K562 (cell line): ENCODE measurements at regions not wholly inside any gene's neighbourhood (a gene's known extent, or its start where the extent isn't known, plus 50 kb on each side); places are given as distances from the start of the nearest gene placed in this dataset.

Source experiments
- MTA2 ChIP-seq: fragments of 450-650 bp; IDR thresholded peaks from 2 replicates; pipeline ENCODE4 v1.6.1; 2016; ENCODE audit warnings: low read depth
- MXI1 ChIP-seq: IDR thresholded peaks from 2 replicates; pipeline ENCODE4 v1.6.1; 2011; ENCODE audit warnings: low read depth, mild to moderate bottlenecking, improper control_type of control experiment, low read length
- POLR2A ChIP-seq: fragments of 450-650 bp; conservative IDR thresholded peaks from 2 replicates; pipeline ENCODE4 v1.6.1; 2016
- POLR2AphosphoS5 ChIP-seq: IDR thresholded peaks from 2 replicates; pipeline ENCODE4 v1.6.1; 2011; ENCODE audit warnings: mild to moderate bottlenecking, low read depth, low read length, moderate library complexity; ENCODE audit not compliant: control insufficient read depth, insufficient read depth
- RAD21 ChIP-seq, 2 experiments: fragments of 250-450 bp in 1 of 2; fragments of 450-650 bp in 1 of 2; sonication (Bioruptor Pico) in 1 of 2; formaldehyde crosslinking in 1 of 2; IDR thresholded peaks in 1 of 2; conservative IDR thresholded peaks in 1 of 2; 2 replicates each; pipeline versions ENCODE4 v1.4.0 to v1.8.0; 2020 to 2022; ENCODE audit warnings: mild to moderate bottlenecking in 2 of 2, moderate library complexity in 1 of 2
- RAD51 ChIP-seq: fragments of 450-650 bp; IDR thresholded peaks from 2 replicates; pipeline ENCODE4 v1.7.1; 2016; ENCODE audit warnings: low read depth, mild to moderate bottlenecking, borderline replicate concordance
- YY1 ChIP-seq, 3 experiments: IDR thresholded peaks; 2 replicates each; pipeline ENCODE4 v1.6.1; 2011; ENCODE audit warnings: low read length in 2 of 3, mild to moderate bottlenecking in 2 of 3, moderate library complexity in 2 of 3, borderline replicate concordance in 1 of 3, control low read depth in 1 of 3, low read depth in 1 of 3; ENCODE audit not compliant: insufficient read depth in 3 of 3, insufficient replicate concordance in 2 of 3, control insufficient read depth in 1 of 3, insufficient read length in 1 of 3; ENCODE audit errors: extremely low read depth in 1 of 3
- TF ChIP-seq, protein P1 (sequence below): fragments of 450-650 bp; IDR thresholded peaks from 2 replicates; pipeline ENCODE4 v1.6.1; 2016; ENCODE audit warnings: low read depth
- TF ChIP-seq, protein P2 (sequence below), 2 experiments: fragments of 450-650 bp; formaldehyde crosslinking in 1 of 2; IDR thresholded peaks; 2 replicates each; pipeline versions ENCODE4 v1.4.0 to v1.6.1; 2014 to 2020; ENCODE audit warnings: mild to moderate bottlenecking in 2 of 2, borderline replicate concordance in 1 of 2, low read depth in 1 of 2

DNA sequence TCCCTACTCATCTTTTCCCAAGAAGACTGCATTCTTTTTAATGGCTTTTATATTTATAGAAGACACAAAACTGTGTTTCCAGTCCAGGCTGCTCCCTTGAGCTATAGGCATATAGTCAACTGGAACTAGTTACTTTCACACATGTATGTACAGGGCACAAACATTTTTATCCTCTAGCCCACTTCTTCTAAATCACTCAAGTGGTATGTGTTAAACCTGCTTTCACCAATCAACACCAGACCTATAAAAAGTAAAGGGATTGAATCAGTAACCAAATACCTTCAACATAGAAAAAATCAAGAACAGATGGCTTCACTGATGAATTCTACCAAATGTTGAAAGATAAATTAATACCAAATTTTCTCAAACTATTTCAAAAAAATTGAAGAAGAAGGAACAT, 584.2 kb upstream of the SLITRK1 start:
- no peak for TF ChIP-seq POLR2A
- no peak for TF ChIP-seq RAD51
- TF ChIP-seq YY1 (IDR thresholded peaks at IDR 0.05; ENCODE audit: borderline replicate concordance in 1 of 3, control insufficient read depth in 1 of 3, extremely low read depth in 1 of 3, insufficient read depth in 3 of 3, insufficient read length in 1 of 3, insufficient replicate concordance in 2 of 3, low read depth in 1 of 3, low read length in 2 of 3), result no peak
- TF ChIP-seq, protein P1, sequence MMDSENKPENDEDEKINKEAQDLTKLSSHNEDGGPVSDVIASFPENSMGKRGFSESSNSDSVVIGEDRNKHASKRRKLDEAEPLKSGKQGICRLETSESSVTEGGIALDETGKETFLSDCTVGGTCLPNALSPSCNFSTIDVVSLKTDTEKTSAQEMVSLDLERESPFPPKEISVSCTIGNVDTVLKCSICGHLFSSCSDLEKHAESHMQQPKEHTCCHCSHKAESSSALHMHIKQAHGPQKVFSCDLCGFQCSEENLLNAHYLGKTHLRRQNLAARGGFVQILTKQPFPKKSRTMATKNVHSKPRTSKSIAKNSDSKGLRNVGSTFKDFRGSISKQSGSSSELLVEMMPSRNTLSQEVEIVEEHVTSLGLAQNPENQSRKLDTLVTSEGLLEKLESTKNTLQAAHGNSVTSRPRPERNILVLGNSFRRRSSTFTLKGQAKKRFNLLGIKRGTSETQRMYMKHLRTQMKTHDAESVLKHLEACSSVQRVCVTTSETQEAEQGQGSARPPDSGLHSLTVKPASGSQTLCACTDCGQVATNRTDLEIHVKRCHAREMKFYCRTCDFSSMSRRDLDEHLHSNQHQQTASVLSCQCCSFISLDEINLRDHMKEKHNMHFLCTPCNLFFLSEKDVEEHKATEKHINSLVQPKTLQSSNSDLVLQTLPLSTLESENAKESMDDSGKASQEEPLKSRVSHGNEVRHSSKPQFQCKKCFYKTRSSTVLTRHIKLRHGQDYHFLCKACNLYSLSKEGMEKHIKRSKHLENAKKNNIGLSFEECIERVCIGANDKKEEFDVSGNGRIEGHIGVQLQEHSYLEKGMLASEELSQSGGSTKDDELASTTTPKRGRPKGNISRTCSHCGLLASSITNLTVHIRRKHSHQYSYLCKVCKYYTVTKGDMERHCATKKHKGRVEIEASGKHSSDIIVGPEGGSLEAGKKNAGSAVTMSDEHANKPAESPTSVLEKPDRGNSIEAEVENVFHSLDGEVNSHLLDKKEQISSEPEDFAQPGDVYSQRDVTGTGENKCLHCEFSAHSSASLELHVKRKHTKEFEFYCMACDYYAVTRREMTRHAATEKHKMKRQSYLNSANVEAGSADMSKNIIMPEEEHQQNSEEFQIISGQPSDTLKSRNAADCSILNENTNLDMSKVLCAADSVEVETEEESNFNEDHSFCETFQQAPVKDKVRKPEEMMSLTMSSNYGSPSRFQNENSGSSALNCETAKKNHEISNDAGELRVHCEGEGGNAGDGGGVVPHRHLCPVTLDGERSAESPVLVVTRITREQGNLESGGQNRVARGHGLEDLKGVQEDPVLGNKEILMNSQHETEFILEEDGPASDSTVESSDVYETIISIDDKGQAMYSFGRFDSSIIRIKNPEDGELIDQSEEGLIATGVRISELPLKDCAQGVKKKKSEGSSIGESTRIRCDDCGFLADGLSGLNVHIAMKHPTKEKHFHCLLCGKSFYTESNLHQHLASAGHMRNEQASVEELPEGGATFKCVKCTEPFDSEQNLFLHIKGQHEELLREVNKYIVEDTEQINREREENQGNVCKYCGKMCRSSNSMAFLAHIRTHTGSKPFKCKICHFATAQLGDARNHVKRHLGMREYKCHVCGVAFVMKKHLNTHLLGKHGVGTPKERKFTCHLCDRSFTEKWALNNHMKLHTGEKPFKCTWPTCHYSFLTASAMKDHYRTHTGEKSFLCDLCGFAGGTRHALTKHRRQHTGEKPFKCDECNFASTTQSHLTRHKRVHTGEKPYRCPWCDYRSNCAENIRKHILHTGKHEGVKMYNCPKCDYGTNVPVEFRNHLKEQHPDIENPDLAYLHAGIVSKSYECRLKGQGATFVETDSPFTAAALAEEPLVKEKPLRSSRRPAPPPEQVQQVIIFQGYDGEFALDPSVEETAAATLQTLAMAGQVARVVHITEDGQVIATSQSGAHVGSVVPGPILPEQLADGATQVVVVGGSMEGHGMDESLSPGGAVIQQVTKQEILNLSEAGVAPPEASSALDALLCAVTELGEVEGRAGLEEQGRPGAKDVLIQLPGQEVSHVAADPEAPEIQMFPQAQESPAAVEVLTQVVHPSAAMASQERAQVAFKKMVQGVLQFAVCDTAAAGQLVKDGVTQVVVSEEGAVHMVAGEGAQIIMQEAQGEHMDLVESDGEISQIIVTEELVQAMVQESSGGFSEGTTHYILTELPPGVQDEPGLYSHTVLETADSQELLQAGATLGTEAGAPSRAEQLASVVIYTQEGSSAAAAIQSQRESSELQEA, result no peak
- TF ChIP-seq, protein P2, sequence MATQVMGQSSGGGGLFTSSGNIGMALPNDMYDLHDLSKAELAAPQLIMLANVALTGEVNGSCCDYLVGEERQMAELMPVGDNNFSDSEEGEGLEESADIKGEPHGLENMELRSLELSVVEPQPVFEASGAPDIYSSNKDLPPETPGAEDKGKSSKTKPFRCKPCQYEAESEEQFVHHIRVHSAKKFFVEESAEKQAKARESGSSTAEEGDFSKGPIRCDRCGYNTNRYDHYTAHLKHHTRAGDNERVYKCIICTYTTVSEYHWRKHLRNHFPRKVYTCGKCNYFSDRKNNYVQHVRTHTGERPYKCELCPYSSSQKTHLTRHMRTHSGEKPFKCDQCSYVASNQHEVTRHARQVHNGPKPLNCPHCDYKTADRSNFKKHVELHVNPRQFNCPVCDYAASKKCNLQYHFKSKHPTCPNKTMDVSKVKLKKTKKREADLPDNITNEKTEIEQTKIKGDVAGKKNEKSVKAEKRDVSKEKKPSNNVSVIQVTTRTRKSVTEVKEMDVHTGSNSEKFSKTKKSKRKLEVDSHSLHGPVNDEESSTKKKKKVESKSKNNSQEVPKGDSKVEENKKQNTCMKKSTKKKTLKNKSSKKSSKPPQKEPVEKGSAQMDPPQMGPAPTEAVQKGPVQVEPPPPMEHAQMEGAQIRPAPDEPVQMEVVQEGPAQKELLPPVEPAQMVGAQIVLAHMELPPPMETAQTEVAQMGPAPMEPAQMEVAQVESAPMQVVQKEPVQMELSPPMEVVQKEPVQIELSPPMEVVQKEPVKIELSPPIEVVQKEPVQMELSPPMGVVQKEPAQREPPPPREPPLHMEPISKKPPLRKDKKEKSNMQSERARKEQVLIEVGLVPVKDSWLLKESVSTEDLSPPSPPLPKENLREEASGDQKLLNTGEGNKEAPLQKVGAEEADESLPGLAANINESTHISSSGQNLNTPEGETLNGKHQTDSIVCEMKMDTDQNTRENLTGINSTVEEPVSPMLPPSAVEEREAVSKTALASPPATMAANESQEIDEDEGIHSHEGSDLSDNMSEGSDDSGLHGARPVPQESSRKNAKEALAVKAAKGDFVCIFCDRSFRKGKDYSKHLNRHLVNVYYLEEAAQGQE (IDR thresholded peaks at IDR 0.05; ENCODE audit: borderline replicate concordance), result no peak
- TF ChIP-seq, protein P2 (CRISPR knock-in tag; IDR thresholded peaks at IDR 0.05; ENCODE audit: low read depth), result no peak
- TF ChIP-seq POLR2AphosphoS5, result no peak
- no peak for TF ChIP-seq MXI1
- TF ChIP-seq MTA2, result no peak
- TF ChIP-seq RAD21 (CRISPR knock-in tag; conservative IDR thresholded peaks at IDR 0.05 in 1 of 2, IDR thresholded peaks at IDR 0.05 in 1 of 2), result no peak
